H9 (cell line): ENCODE measurements at regions not wholly inside any gene's neighbourhood (a gene's known extent, or its start where the extent isn't known, plus 50 kb on each side); places are given as distances from the start of the nearest gene placed in this dataset.

Source experiments
- DNase-seq: peaks from one replicate; pipeline ENCODE4 v3.0.0-alpha.2; 2017
- H2AFZ ChIP-seq: one replicate; pipeline ENCODE4 v1.6.1; 2013; ENCODE audit warnings: mild to moderate bottlenecking, low read length, control low read depth, moderate library complexity
- H2AK5ac ChIP-seq: 2 replicates; pipeline ENCODE4 v1.6.1; 2013; ENCODE audit warnings: low read length, control low read depth, mixed read lengths; ENCODE audit not compliant: insufficient read length
- H2BK120ac ChIP-seq: one replicate; pipeline ENCODE4 v1.6.1; 2013; ENCODE audit warnings: low read depth, mild to moderate bottlenecking, low read length, control low read depth, inconsistent platforms; ENCODE audit not compliant: poor library complexity, severe bottlenecking
- H2BK12ac ChIP-seq: 2 replicates; pipeline ENCODE4 v1.6.1; 2013; ENCODE audit warnings: low read length, control low read depth, mixed read lengths, low read depth; ENCODE audit not compliant: insufficient read length
- H2BK15ac ChIP-seq: 2 replicates; pipeline ENCODE4 v1.6.1; 2013; ENCODE audit warnings: low read depth, low read length, control low read depth
- H2BK20ac ChIP-seq: one replicate; pipeline ENCODE4 v1.6.1; 2013; ENCODE audit warnings: low read depth, mild to moderate bottlenecking, low read length, control low read depth, inconsistent platforms; ENCODE audit not compliant: poor library complexity, severe bottlenecking
- H2BK5ac ChIP-seq: 2 replicates; pipeline ENCODE4 v1.6.1; 2013; ENCODE audit warnings: low read length, control low read depth, mixed read lengths; ENCODE audit not compliant: insufficient read length
- H3K14ac ChIP-seq: 2 replicates; pipeline ENCODE4 v1.6.1; 2013; ENCODE audit warnings: low read length, control low read depth; ENCODE audit not compliant: insufficient read depth
- H3K18ac ChIP-seq: 2 replicates; pipeline ENCODE4 v1.6.1; 2013; ENCODE audit warnings: low read depth, mild to moderate bottlenecking, mixed read lengths, low read length, control low read depth; ENCODE audit not compliant: insufficient read length
- H3K23ac ChIP-seq: 2 replicates; pipeline ENCODE4 v1.6.1; 2013; ENCODE audit warnings: low read length, control low read depth, mixed read lengths, low read depth; ENCODE audit not compliant: insufficient read length
- H3K23me2 ChIP-seq: 2 replicates; pipeline ENCODE4 v1.6.1; 2013; ENCODE audit warnings: low read depth, mild to moderate bottlenecking, mixed read lengths, low read length, control low read depth; ENCODE audit not compliant: insufficient read length, poor library complexity, severe bottlenecking
- H3K27ac ChIP-seq: 2 replicates; pipeline ENCODE4 v1.5.1; 2013; ENCODE audit warnings: low read length, control low read depth, mixed read lengths, low read depth; ENCODE audit not compliant: insufficient read length
- H3K27me3 ChIP-seq: 2 replicates; pipeline ENCODE4 v1.6.1; 2013; ENCODE audit warnings: low read length, control low read depth, inconsistent platforms; ENCODE audit not compliant: insufficient read depth
- H3K4ac ChIP-seq: 2 replicates; pipeline ENCODE4 v1.6.1; 2013; ENCODE audit warnings: low read depth, mild to moderate bottlenecking, control low read depth, inconsistent platforms, low read length, moderate library complexity
- H3K4me1 ChIP-seq: 2 replicates; pipeline ENCODE4 v1.6.1; 2013; ENCODE audit warnings: low read length, control low read depth, inconsistent platforms; ENCODE audit not compliant: insufficient read depth
- H3K4me2 ChIP-seq: 2 replicates; pipeline ENCODE4 v1.6.1; 2013; ENCODE audit warnings: low read length, control low read depth, mixed read lengths; ENCODE audit not compliant: insufficient read length, insufficient read depth
- H3K56ac ChIP-seq: 2 replicates; pipeline ENCODE4 v1.6.1; 2013; ENCODE audit warnings: low read depth, mild to moderate bottlenecking, mixed read lengths, low read length, control low read depth; ENCODE audit not compliant: insufficient read length
- H3K79me1 ChIP-seq: 2 replicates; pipeline ENCODE4 v1.6.1; 2013; ENCODE audit warnings: low read depth, mild to moderate bottlenecking, moderate library complexity, low read length, control low read depth, inconsistent platforms; ENCODE audit not compliant: insufficient read depth, poor library complexity, severe bottlenecking
- H3K79me2 ChIP-seq: 2 replicates; pipeline ENCODE4 v1.6.1; 2013; ENCODE audit warnings: low read length, control low read depth, inconsistent platforms; ENCODE audit not compliant: insufficient read depth
- H3K9ac ChIP-seq: 2 replicates; pipeline ENCODE4 v1.6.1; 2013; ENCODE audit warnings: low read length, control low read depth, mixed read lengths; ENCODE audit not compliant: insufficient read length; ENCODE audit errors: extremely low read depth
- H3K9me3 ChIP-seq: one replicate; pipeline ENCODE4 v1.6.1; 2013; ENCODE audit warnings: low read depth, low read length, inconsistent platforms; ENCODE audit not compliant: control insufficient read depth
- H3T11ph ChIP-seq: one replicate; pipeline ENCODE4 v1.6.1; 2013; ENCODE audit warnings: mild to moderate bottlenecking, low read length, control low read depth, inconsistent platforms
- H4K20me1 ChIP-seq: one replicate; pipeline ENCODE4 v1.6.1; 2013; ENCODE audit not compliant: control insufficient read depth, insufficient read length, insufficient read depth
- H4K5ac ChIP-seq: 2 replicates; pipeline ENCODE4 v1.6.1; 2013; ENCODE audit warnings: low read depth, mild to moderate bottlenecking, mixed read lengths, low read length, control low read depth; ENCODE audit not compliant: insufficient read length
- H4K8ac ChIP-seq: replicated peaks from 2 replicates; pipeline ENCODE4 v1.6.1; 2013; ENCODE audit warnings: low read length, control low read depth, mixed read lengths, low read depth; ENCODE audit not compliant: insufficient read length
- H4K91ac ChIP-seq: 2 replicates; pipeline ENCODE4 v1.6.1; 2013; ENCODE audit warnings: low read depth, mild to moderate bottlenecking, moderate library complexity, mixed read lengths, low read length, control low read depth; ENCODE audit not compliant: insufficient read length
- H3K27ac Mint-ChIP-seq, 3 experiments: 2 replicates in 2 of 3; 3 replicates in 1 of 3; pipeline ENCODE4 v1.8.0; 2020 to 2021; ENCODE audit warnings: mixed read lengths in 3 of 3, mild to moderate bottlenecking in 1 of 3, moderate library complexity in 1 of 3
- H3K27me3 Mint-ChIP-seq: 2 replicates; pipeline ENCODE4 v1.8.0; 2021; ENCODE audit warnings: low read depth, mild to moderate bottlenecking, moderate library complexity, mixed read lengths
- H3K36me3 Mint-ChIP-seq, 3 experiments: 2 replicates in 2 of 3; 3 replicates in 1 of 3; pipeline ENCODE4 v1.8.0; 2020 to 2021; ENCODE audit warnings: low read depth in 3 of 3, mixed read lengths in 3 of 3; ENCODE audit not compliant: insufficient read depth in 1 of 3
- H3K4me1 Mint-ChIP-seq, 2 experiments: 2 replicates each; pipeline ENCODE4 v1.8.0; 2020; ENCODE audit warnings: mixed read lengths in 2 of 2
- H3K4me3 Mint-ChIP-seq, 2 experiments: 2 replicates in 1 of 2; 3 replicates in 1 of 2; pipeline ENCODE4 v1.8.0; 2020 to 2021; ENCODE audit warnings: mild to moderate bottlenecking in 2 of 2, mixed read lengths in 2 of 2, moderate library complexity in 1 of 2
- H3K9me3 Mint-ChIP-seq, 2 experiments: 2 replicates in 1 of 2; 3 replicates in 1 of 2; pipeline ENCODE4 v1.8.0; 2020; ENCODE audit warnings: mild to moderate bottlenecking in 2 of 2, mixed read lengths in 2 of 2, moderate library complexity in 1 of 2
- CTCF ChIP-seq: fragments of 200-600 bp; sonication (generic); conservative IDR thresholded peaks from 3 replicates; pipeline ENCODE4 v1.8.0; 2021; ENCODE audit warnings: antibody characterized with exemption, mild to moderate bottlenecking
- WGBS: extraction: QIAGEN DNeasy Blood & Tissue Kit; methylation state at CpG from one replicate; pipeline ENCODE4 v1.1.7; 2013; ENCODE audit warnings: missing lambda C conversion rate, low lambda C conversion rate, mixed read lengths; ENCODE audit not compliant: insufficient read length; ENCODE audit errors: extremely low coverage; 5-methylcytosine and 5-hydroxymethylcytosine counted together

DNA sequence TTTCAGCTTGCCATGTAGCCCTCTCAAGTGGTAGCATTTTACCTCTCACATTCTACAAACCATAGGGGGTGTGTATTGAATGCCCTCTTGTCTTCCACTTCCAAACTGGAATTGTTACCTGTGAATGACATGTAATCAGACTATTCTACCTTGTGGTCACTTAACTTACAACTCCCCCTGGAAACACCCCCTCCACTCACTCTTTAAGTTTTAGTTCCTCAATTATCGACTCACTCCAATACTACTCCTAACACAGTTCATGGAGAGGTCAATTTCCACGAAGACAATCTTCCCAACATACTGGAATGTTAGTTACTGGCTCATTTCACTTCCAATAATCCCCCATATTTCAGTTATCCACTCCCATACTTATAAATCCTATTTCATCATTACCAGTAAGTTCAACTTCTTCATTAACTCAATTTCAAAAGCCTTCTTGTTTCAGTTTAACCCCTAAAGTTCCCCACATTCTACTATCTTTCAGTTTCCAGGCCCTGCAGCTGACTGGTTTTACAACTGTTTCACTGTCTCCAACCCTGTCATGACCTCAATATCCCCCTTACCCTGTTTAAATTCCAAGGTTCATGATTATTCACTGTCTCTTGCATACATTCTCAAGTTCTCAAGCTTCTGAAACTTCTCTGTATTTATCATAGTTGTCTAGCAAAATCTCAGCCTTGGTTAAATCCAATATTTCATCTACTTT is 92.5 kb downstream of the C11orf87 start:
- Histone ChIP-seq H3K79me1 (no peaks in the 10 kb centered on the region), H2BK120ac (no peak overlapping the region), H3K9ac (no peak overlapping the region), H2AK5ac (no peak overlapping the region), H3K27me3 (no peaks in the 10 kb centered on the region), H2BK20ac (no peak overlapping the region), H4K5ac (no peak overlapping the region), H2AFZ (no peak overlapping the region), H3K79me2 (no peaks in the 10 kb centered on the region), H4K20me1 (no peaks in the 10 kb centered on the region), H3K18ac (no peak overlapping the region), H3K9me3 (no peaks in the 10 kb centered on the region), H3K27ac (no peak overlapping the region), H3K4me1 (no peaks in the 10 kb centered on the region), H2BK15ac (no peak overlapping the region), H2BK12ac (no peak overlapping the region), H3K23me2 (no peaks in the 10 kb centered on the region), H3K23ac (no peak overlapping the region), H3T11ph (no peak overlapping the region), H4K8ac (no peak overlapping the region), H3K4ac (no peak overlapping the region), H4K91ac (no peak overlapping the region), H3K56ac (no peak overlapping the region), H3K14ac (no peak overlapping the region), H3K4me2 (no peak overlapping the region), H2BK5ac (no peak overlapping the region)
- Mint-ChIP-seq H3K27me3 (no peaks in the 10 kb centered on the region), H3K36me3 (no peaks in the 10 kb centered on the region), H3K9me3 (no peaks in the 10 kb centered on the region), H3K4me1 (no peaks in the 10 kb centered on the region), H3K4me3 (no peak overlapping the region), H3K27ac (no peak overlapping the region; a peak in 1 of 7 replicates)
- no peak for DNase-seq
- WGBS = no CpG with 5 or more reads among the region's 2 CpGs
- no peak for TF ChIP-seq CTCF
